ENCODE measurements at regions not wholly inside any gene's neighbourhood (a gene's known extent, or its start where the extent isn't known, plus 50 kb on each side); places are given as distances from the start of the nearest gene placed in this dataset.

DNA sequence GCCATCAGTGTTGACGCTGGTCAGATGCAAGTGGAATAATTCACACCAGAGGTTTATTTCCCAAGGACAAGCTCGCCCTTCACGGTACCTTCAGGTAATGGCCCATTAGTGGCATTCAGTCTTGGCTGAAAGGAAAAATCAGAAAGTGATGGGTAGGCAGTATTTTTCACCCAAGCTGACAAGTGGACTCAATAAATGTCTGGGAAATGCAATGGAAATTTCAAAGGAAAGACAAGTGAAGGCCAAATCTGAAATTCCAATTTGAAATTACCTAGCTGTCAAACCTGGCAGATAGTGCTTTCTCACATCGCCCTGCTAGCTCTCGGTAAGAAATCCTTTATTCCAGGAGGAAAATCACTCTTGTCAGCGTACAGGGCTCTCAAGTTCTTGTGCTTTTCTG, 413.5 kb downstream of the OCA2 start:
- Histone ChIP-seq H3K27ac (ENCODE audit: low read depth, low read length) (no peak overlapping the region), H3K9ac (ENCODE audit: low read depth, low read length) (no peak overlapping the region), H3K4me3 (ENCODE audit: low read length) (no peak overlapping the region), H3K4me1 (ENCODE audit: insufficient read depth, low read length) (peaks cover 6% of the 10 kb centered on the region; the same call in 1 of the 2 replicates), H3K9me3 (ENCODE audit: insufficient read depth, low read depth, low read length) (no peaks in the 10 kb centered on the region), H3K36me3 (ENCODE audit: insufficient read depth, low read length) (no peaks in the 10 kb centered on the region), H3K27me3 (ENCODE audit: insufficient read depth, low read length) (no peaks in the 10 kb centered on the region)
- 92% methylated on average over 6 of the region's 6 CpGs for WGBS

DNA sequence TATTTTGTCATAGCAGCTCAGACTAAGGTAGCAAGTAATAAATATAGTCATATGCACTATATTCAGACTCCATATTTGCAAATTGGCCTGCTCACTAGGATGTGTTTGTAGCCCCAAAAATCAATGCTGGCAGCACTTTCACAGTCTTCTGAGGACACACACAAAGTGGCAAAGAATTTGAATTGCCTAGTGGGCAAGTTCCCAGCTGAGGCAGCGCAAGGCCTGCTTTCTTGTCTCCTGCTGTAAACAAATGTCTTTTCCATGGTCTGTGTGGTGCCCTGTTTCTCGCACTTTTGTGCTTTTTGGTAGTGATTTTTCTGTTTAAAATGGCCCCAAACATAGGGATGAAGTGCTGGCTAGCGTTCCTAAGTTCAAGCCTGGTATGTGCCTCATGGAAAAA, 416.0 kb downstream of the OCA2 start:
- H3K36me3 ChIP-seq (ENCODE audit: insufficient read depth, low read length) = no peaks in the 10 kb centered on the region
- H3K4me1 ChIP-seq (ENCODE audit: insufficient read depth, low read length) = peaks cover 27% of the 10 kb centered on the region
- WGBS = 95% methylated on average over 3 of the region's 3 CpGs
- H3K4me3 ChIP-seq (ENCODE audit: low read length) = no peak overlapping the region
- H3K27ac ChIP-seq (ENCODE audit: low read depth, low read length) = no peak overlapping the region
- no peak overlapping the region for H3K9ac ChIP-seq (ENCODE audit: low read depth, low read length)
- no peaks in the 10 kb centered on the region for H3K9me3 ChIP-seq (ENCODE audit: insufficient read depth, low read depth, low read length)
- peaks cover 3% of the 10 kb centered on the region; the same call in 1 of the 2 replicates for H3K27me3 ChIP-seq (ENCODE audit: insufficient read depth, low read length)

DNA sequence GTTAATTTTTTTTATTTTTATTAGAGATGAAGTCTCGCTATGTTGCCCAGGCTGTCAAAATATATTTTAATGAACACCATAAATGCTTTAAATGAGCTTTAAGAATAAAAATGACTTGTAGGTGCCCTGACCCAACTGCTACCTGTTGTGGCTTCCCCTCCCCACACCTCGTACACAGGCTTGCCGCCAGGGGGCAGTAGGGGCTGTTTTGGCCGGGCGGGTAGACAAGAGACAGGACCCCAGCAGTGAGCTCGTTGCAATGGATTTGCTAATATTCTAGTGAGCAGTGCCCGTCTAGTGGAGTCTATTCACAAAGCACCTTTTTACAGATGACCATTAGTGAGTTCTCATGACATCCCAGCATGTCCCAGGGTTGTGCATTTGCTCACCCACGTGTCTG, 418.1 kb downstream of the OCA2 start:
- WGBS = 31% methylated on average over 5 of the region's 8 CpGs

DNA sequence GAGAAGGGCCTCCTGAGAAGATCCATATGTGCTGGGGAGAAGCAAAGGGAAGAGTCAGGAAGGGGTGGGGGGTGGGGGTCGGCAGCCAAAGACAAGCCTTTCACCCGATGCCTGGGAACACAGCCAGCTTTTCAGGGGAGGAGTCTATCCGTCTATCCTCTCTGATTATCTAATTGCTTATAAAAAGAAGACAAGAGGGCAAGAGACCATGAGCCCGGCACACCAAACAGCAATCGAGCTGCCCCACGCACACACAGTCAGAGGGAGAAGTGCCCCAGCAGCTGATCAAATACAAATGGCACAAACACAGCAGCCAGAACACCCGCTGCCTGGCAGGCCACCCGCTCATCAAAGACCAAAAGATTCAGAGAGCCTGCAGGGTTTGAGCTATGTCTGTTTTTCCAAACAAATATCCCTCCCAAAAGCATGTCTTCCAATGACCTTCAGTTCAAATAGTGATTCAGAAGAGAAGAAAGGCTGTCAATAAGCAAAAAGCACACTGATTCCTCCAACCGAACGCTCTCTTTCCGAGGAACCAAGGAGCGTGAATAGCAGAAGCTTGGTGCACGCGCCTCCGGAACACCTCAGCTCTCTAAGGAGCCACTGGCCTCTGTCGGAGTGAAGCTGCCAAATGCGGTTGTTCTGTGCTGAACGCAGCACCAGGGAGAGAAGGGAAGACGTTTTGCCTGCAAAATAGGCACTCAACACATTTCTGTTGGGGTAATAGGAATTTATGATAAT, 419.2 kb downstream of the OCA2 start:
- Histone ChIP-seq H3K9ac (ENCODE audit: low read depth, low read length) (no peak overlapping the region), H3K4me3 (ENCODE audit: low read length) (no peak overlapping the region), H3K9me3 (ENCODE audit: insufficient read depth, low read depth, low read length) (no peaks in the 10 kb centered on the region), H3K36me3 (ENCODE audit: insufficient read depth, low read length) (no peaks in the 10 kb centered on the region), H3K27ac (ENCODE audit: low read depth, low read length) (no peak overlapping the region; the same call in 1 of the 2 replicates), H3K27me3 (ENCODE audit: insufficient read depth, low read length) (peaks cover 6% of the 10 kb centered on the region; the same call in 1 of the 2 replicates), H3K4me1 (ENCODE audit: insufficient read depth, low read length) (peaks cover 21% of the 10 kb centered on the region)
- 38% methylated on average over 19 of the region's 19 CpGs for WGBS

More for the DNA sequence above, 418.1 kb downstream of the OCA2 start:
- H3K9ac ChIP-seq (ENCODE audit: low read depth, low read length) = no peak overlapping the region
- H3K27ac ChIP-seq (ENCODE audit: low read depth, low read length) = no peak overlapping the region
- peaks cover 6% of the 10 kb centered on the region; the same call in 1 of the 2 replicates for H3K27me3 ChIP-seq (ENCODE audit: insufficient read depth, low read length)
- no peak overlapping the region for H3K4me3 ChIP-seq (ENCODE audit: low read length)
- H3K4me1 ChIP-seq (ENCODE audit: insufficient read depth, low read length) = peaks cover 25% of the 10 kb centered on the region
- H3K9me3 ChIP-seq (ENCODE audit: insufficient read depth, low read depth, low read length) = no peaks in the 10 kb centered on the region
- H3K36me3 ChIP-seq (ENCODE audit: insufficient read depth, low read length) = no peaks in the 10 kb centered on the region

DNA sequence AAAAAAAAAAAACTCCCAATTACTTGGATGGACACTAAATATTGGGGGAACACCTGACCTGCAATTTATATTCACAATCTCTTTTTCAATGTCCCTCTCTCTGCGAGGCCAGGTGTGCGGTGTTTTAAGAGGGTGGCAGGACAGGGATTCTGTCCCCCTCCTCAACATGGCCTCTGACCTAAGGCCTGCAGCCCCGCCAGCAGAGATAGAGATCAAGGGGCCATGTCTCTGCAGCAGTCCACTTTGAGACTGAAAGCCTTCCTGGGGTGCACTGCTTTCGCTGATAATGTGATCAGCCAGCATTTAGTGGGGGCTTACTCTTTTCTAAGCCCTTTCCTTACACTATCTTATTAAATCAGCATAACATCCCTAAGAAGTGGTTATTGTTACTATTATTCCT, 419.9 kb downstream of the OCA2 start:
- Histone ChIP-seq H3K4me3 (ENCODE audit: low read length) (no peak overlapping the region), H3K27me3 (ENCODE audit: insufficient read depth, low read length) (peaks cover 6% of the 10 kb centered on the region; the same call in 1 of the 2 replicates), H3K4me1 (ENCODE audit: insufficient read depth, low read length) (peaks cover 21% of the 10 kb centered on the region)

DNA sequence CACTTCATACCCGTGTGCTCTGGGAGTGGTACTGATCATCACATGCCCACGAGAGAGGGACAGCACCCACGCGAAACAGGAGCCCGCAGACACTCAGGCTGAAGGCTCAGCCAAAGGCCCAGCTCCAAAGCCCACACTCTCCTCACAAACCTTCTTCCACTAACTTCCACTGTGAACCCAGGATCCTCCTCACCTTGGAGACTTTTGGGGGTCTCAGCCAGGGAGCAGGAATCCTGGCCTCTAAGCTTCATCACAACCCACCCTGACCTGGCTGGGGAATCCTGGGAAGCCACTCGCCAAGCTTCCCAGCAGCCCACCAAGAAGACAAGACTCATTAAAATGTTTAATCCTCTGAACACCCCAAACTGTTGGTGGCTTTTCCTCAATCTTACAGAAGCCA, 421.2 kb downstream of the OCA2 start:
- no peak overlapping the region for H3K4me3 ChIP-seq (ENCODE audit: low read length)
- H3K9ac ChIP-seq (ENCODE audit: low read depth, low read length) = no peak overlapping the region
- H3K4me1 ChIP-seq (ENCODE audit: insufficient read depth, low read length) = peaks cover 21% of the 10 kb centered on the region
- WGBS = 95% methylated on average over 6 of the region's 6 CpGs
- no peaks in the 10 kb centered on the region for H3K36me3 ChIP-seq (ENCODE audit: insufficient read depth, low read length)
- no peak overlapping the region for H3K27ac ChIP-seq (ENCODE audit: low read depth, low read length)
- no peaks in the 10 kb centered on the region for H3K9me3 ChIP-seq (ENCODE audit: insufficient read depth, low read depth, low read length)
- H3K27me3 ChIP-seq (ENCODE audit: insufficient read depth, low read length) = peaks cover 6% of the 10 kb centered on the region; the same call in 1 of the 2 replicates

More for the DNA sequence above, 419.9 kb downstream of the OCA2 start:
- Histone ChIP-seq H3K36me3 (ENCODE audit: insufficient read depth, low read length) (no peaks in the 10 kb centered on the region), H3K27ac (ENCODE audit: low read depth, low read length) (no peak overlapping the region), H3K9ac (ENCODE audit: low read depth, low read length) (no peak overlapping the region), H3K9me3 (ENCODE audit: insufficient read depth, low read depth, low read length) (no peaks in the 10 kb centered on the region)
- WGBS = 51% methylated on average over 4 of the region's 4 CpGs

DNA sequence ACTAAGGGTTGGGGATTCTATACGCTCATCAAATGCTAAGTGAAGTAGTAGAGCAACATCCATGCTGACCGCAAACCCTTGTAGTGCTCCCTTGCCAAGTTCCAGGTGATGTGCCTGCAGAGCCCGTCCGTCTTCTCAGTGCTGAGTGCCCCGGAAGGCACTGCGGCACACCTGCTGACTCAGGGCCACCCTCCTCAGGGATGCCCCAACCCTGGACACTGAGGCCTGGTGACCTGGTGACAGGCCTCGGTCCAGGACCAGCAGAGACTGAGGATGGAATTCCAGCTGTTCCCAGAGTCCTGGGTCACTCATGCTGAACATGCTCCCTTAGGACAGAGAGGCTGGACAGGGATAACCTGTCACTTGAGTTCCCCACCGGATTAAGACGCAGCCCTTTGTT, 422.5 kb downstream of the OCA2 start:
- no peaks in the 10 kb centered on the region for H3K9me3 ChIP-seq (ENCODE audit: insufficient read depth, low read depth, low read length)
- no peak overlapping the region for H3K9ac ChIP-seq (ENCODE audit: low read depth, low read length)
- H3K36me3 ChIP-seq (ENCODE audit: insufficient read depth, low read length) = no peaks in the 10 kb centered on the region
- no peak overlapping the region for H3K4me3 ChIP-seq (ENCODE audit: low read length)
- 94% methylated on average over 9 of the region's 9 CpGs for WGBS
- H3K4me1 ChIP-seq (ENCODE audit: insufficient read depth, low read length) = peaks cover 21% of the 10 kb centered on the region
- H3K27ac ChIP-seq (ENCODE audit: low read depth, low read length) = no peak overlapping the region
- H3K27me3 ChIP-seq (ENCODE audit: insufficient read depth, low read length) = peaks cover 6% of the 10 kb centered on the region; the same call in 1 of the 2 replicates

DNA sequence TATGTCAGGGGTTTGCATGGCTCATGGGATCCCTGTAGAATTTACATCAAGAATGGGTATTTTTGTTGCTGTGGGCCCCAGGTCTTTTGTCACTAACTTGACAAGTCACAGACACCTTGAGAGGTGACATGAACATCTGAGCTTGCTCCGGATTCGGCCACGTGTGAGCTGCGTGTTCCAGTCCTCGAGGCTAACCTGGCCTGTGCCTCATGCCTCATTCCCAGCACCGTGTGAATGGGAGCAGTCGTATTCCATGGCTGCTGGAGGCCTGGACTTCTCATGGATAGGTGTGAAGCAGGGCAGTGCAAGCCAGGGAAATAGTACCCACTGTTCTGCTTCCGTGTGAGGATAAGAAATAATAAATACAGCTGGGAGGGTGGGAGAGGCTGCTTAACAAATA, 423.5 kb downstream of the OCA2 start:
- no peaks in the 10 kb centered on the region for H3K9me3 ChIP-seq (ENCODE audit: insufficient read depth, low read depth, low read length)
- 96% methylated on average over 7 of the region's 8 CpGs for WGBS
- H3K4me1 ChIP-seq (ENCODE audit: insufficient read depth, low read length) = peaks cover 21% of the 10 kb centered on the region
- no peak overlapping the region for H3K4me3 ChIP-seq (ENCODE audit: low read length)
- H3K27me3 ChIP-seq (ENCODE audit: insufficient read depth, low read length) = peaks cover 6% of the 10 kb centered on the region; the same call in 1 of the 2 replicates
- H3K36me3 ChIP-seq (ENCODE audit: insufficient read depth, low read length) = no peaks in the 10 kb centered on the region
- H3K9ac ChIP-seq (ENCODE audit: low read depth, low read length) = no peak overlapping the region
- no peak overlapping the region for H3K27ac ChIP-seq (ENCODE audit: low read depth, low read length)

DNA sequence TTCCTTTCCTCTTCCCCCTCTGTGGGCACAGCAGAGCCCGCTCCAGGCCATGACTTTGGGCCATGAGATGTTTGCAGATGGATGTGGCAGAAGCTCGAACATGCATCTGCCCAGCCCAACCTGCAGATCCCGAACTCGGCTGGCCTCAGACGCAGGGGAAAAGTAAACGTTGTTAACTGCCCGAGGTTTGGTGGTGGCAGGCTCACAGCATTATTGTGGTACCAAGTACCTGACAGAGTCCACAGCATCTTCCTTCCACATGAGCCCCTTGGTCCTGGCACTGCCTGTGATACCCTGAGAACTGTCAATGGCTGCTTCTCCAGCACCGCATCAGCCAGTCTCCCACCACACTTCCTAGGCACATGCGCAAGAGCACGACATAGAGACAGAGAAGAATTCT, 424.3 kb downstream of the OCA2 start:
- Histone ChIP-seq H3K4me1 (ENCODE audit: insufficient read depth, low read length) (peaks cover 15% of the 10 kb centered on the region), H3K9me3 (ENCODE audit: insufficient read depth, low read depth, low read length) (no peaks in the 10 kb centered on the region), H3K9ac (ENCODE audit: low read depth, low read length) (no peak overlapping the region), H3K4me3 (ENCODE audit: low read length) (no peak overlapping the region), H3K36me3 (ENCODE audit: insufficient read depth, low read length) (no peaks in the 10 kb centered on the region), H3K27ac (ENCODE audit: low read depth, low read length) (no peak overlapping the region), H3K27me3 (ENCODE audit: insufficient read depth, low read length) (peaks cover 6% of the 10 kb centered on the region; the same call in 1 of the 2 replicates)
- WGBS = 93% methylated on average over 10 of the region's 10 CpGs

DNA sequence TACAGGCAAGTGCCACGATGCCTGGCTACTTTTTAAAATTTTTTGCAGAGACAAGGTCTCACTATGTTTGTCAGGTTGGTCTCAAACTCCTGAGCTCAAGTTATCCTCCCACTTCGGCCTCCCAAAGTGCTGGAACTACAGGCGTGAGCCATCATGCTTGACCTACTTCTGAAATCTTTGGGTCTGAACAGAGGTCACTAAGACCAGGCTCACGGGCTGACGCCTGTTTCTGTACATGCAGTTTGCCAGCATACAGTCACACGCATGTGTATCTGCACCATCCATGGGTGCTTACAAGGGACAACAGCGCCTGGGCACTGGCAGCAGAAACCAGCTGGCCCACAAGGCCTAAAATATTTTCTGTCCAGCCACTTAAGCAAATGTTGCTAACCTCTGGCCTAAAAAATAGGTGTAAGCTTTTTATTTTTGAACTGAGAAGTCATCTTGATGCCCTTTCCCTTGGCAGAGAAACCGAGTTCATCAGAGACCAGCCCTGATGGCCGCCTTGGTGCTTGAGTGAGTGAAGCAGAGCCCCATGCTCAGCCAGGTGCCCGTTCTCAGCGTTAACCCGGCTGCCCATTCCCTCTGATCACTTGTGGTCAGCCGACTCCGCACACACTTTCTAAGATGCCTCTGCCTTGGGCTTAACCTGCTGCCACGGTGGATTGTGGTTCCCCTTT, 425.2 kb downstream of the OCA2 start:
- H3K9ac ChIP-seq (ENCODE audit: low read depth, low read length) = no peak overlapping the region
- 94% methylated on average over 15 of the region's 15 CpGs for WGBS

DNA sequence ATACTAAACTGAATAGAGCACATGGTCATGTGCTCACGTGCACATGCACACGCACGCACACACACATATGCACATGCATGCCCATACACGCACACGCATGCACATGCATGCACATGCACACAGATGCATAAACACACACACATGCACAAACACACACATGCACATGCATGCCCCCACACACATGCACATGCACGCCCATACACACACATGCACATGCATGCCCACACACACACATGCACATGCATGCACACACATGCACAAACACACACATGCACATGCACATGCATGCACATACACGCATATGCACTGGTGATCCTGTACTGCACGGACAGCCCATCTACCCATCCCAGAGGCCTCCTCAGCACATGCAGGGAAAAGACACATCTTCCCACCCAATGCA, 426.6 kb downstream of the OCA2 start:
- no peak overlapping the region for H3K4me3 ChIP-seq (ENCODE audit: low read length)
- no peak overlapping the region for H3K27ac ChIP-seq (ENCODE audit: low read depth, low read length)
- 94% methylated on average over 8 of the region's 8 CpGs for WGBS
- no peaks in the 10 kb centered on the region for H3K36me3 ChIP-seq (ENCODE audit: insufficient read depth, low read length)
- no peaks in the 10 kb centered on the region; the same call in 1 of the 2 replicates for H3K4me1 ChIP-seq (ENCODE audit: insufficient read depth, low read length)
- no peaks in the 10 kb centered on the region for H3K27me3 ChIP-seq (ENCODE audit: insufficient read depth, low read length)
- H3K9me3 ChIP-seq (ENCODE audit: insufficient read depth, low read depth, low read length) = no peaks in the 10 kb centered on the region
- H3K9ac ChIP-seq (ENCODE audit: low read depth, low read length) = no peak overlapping the region

More for the DNA sequence above, 425.2 kb downstream of the OCA2 start:
- Histone ChIP-seq H3K36me3 (ENCODE audit: insufficient read depth, low read length) (no peaks in the 10 kb centered on the region), H3K27ac (ENCODE audit: low read depth, low read length) (no peak overlapping the region), H3K4me1 (ENCODE audit: insufficient read depth, low read length) (peaks cover 6% of the 10 kb centered on the region; the same call in 1 of the 2 replicates), H3K27me3 (ENCODE audit: insufficient read depth, low read length) (peaks cover 6% of the 10 kb centered on the region; the same call in 1 of the 2 replicates), H3K4me3 (ENCODE audit: low read length) (no peak overlapping the region), H3K9me3 (ENCODE audit: insufficient read depth, low read depth, low read length) (no peaks in the 10 kb centered on the region)
